LNCAP (cell line): ENCODE measurements at regions not wholly inside any gene's neighbourhood (a gene's known extent, or its start where the extent isn't known, plus 50 kb on each side); places are given as distances from the start of the nearest gene placed in this dataset.

Experiments used
- TF ChIP-seq, protein P1 (sequence below): fragments of 450-650 bp; IDR thresholded peaks from 2 replicates; pipeline ENCODE4 v1.5.1; 2017; ENCODE audit warnings: mild to moderate bottlenecking

DNA sequence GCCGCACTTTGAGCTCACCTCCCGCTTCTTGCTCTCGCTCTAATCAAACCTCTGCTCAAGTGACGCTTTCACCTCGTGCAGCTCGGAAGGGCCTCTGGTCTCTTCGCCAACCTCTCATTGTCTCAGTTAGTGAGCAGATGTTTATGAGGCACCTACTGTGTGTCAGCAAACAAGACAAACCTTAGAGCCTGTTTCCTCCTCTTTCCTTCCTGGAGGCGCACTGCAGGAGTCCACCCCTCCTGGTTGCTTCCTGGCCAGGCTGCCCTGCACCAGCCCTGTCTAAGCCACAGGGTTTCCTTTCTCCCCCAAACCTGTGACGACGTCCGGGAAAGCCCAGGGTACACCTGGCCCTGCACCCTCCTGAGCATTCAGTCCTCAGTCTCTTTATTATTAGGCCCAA is 84.2 kb downstream of the PHETA1 start:
- TF ChIP-seq, protein P1, sequence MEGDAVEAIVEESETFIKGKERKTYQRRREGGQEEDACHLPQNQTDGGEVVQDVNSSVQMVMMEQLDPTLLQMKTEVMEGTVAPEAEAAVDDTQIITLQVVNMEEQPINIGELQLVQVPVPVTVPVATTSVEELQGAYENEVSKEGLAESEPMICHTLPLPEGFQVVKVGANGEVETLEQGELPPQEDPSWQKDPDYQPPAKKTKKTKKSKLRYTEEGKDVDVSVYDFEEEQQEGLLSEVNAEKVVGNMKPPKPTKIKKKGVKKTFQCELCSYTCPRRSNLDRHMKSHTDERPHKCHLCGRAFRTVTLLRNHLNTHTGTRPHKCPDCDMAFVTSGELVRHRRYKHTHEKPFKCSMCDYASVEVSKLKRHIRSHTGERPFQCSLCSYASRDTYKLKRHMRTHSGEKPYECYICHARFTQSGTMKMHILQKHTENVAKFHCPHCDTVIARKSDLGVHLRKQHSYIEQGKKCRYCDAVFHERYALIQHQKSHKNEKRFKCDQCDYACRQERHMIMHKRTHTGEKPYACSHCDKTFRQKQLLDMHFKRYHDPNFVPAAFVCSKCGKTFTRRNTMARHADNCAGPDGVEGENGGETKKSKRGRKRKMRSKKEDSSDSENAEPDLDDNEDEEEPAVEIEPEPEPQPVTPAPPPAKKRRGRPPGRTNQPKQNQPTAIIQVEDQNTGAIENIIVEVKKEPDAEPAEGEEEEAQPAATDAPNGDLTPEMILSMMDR, result no peak

DNA sequence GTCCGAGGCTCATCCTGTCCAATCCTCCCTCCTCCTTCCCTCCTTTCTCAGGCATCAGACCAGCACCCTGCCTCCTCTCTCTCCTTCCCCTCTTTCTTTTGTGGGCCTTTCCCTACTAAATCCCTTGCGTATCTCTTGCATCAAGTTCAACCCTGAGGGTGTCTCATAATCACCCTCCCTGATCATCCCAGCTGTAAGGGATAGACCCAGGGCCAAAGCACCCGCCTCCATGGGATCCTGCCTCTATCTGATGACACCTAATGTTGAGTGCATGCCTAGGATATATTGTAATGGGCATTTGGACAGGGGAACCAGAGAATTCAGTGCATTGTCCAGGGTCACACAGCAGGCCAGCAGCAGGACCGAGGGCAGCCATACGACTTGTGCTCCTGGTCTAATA is 84.9 kb downstream of the PHETA1 start:
- TF ChIP-seq, protein P1, result no peak

DNA sequence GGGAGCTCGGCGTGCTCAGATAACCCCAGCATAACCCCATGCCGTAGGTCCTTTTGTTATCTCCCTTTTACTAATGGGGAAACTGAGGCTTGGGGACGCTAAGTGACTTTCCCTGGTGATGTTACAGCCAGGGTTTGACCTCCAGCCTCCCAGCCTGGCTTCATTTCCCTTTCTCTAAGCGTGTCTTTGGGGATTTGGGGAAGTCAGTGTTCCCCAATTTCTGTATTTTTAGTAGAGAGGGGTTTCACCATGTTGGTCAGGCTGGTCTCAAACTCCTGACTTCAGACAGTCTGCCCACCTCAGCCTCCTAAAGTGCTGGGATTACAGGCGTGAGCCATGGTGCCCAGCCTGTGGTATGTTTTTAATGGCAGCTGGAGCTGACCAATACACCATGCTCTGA is 85.4 kb downstream of the PHETA1 start:
- TF ChIP-seq, protein P1, result no peak

DNA sequence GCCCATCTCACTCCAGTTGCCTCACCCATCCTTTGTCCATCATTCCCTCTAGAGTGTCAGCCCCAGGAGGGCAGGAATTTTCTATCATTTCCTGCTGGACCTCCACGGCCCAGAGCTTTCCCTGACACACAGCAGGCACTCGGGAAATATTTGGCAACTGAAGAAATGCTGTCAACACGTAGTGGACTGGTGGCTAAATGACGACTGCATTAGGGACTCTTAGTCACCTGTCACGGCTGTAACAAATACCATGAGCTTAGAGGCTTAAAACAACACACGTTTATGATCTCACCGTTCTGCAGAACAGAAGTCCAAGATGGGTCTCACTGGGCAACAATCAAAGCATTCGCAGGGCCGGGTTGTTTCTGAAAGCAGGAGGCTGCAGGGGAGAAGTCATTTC is 91.3 kb downstream of the PHETA1 start:
- TF ChIP-seq, protein P1, result no peak

DNA sequence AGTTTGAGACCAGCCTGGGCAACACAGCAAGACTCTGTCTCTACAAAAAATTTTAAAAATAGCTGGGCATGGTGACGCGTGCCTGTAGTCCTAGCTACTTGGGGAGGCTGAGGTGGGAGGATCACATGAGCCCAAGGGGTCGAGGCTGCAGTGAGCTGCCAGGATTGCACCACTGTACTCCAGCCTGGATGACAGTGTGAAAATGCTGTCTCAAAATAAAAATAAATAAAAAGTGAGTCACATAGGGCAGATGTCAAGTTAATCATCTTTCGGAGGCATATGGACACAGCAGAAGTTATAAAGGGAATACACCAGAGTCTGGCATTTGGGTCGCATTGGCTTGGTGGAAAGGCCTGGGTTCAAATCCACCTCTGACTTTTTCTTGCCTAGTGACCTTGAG is 92.7 kb downstream of the PHETA1 start:
- TF ChIP-seq, protein P1, result no peak

DNA sequence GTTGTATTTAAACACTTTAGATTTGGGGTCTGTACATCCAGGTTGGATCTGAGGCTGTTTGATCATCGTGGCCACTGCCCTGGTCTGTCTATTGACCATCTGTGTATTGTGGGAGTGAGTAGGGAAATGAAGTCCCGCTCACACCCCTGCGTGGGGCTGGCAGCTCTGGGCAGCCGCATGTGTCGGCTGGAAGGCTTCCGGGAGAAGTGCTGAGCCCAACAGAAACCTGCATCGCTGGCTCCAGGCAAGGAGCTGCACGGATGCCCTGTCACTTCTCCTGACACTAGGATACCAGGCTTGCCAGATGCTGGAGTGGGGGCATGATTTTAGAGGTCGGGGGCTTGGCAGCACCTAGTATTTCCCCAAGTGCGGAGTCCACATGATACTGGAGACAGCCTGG is 93.6 kb downstream of the PHETA1 start:
- TF ChIP-seq, protein P1, result no peak

DNA sequence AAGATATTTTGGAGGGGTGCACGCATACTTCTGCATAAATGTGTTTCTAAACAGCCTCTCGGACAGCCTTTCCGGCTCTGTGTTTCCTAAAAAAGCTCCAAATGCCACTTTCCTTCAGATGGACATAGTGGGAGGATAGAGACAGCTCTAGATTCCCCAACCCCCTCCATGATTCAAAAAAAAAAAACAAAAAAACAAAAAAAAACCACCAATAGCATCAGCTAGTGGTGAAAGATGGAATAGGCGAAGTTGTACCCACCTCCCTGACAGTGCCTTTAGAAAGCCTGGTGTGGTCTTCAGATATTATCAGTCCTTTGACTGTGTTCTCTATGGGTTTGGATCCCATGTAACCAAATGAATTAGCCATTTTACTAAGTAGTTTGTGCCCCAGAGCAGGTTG is 94.1 kb downstream of the PHETA1 start:
- TF ChIP-seq, protein P1, result peak; percentile 57

DNA sequence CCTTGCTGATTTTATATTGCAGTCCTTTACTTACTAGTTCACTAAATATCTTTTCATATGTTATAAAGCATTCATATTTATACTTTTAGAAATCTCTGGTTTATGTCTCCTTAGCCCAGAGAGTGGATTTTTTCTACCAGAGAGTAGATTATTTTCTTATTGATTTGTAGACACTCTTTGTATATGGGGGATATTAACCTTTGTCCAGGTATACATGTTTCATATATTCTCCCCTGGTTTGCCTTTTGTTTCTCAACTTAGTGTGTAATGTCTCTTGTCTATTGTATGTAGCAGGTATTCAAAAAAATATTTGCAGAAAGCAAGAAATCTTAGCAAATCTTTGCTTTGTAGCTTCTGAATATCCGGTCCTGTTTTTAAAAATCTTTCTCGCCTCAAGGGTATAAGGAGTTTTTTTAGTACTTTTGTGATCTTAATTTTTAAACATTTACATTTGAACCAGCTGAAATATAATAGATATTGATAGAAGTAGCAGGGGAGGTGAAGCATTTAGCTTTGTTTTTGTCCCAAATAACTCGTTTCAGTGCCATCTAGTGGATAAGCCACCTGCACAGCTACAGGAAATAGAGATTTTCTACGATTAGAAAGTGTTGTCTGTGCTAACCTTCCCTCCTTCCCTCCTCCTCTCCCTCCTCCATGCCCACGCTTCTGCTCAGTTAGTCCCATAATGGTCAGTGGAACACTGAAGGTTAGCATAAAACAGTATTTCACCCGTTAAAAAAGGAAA is 97.0 kb downstream of the PHETA1 start:
- TF ChIP-seq, protein P1, result peak; percentile 40; the same call in 1 of the 2 replicates
